ENCODE measurements at regions not wholly inside any gene's neighbourhood (a gene's known extent, or its start where the extent isn't known, plus 50 kb on each side); places are given as distances from the start of the nearest gene placed in this dataset.
A peak's percentile ranks its signal among the peaks of the same experiment; 100 is the strongest.
"Not testable (repeated sequence)": the region's sequence is repeated elsewhere in the genome, so short reads cannot be mapped to it uniquely, and the experiment has no call there.

- no peak for DNase-seq (ENCODE audit: low read depth, low spot score)
- in situ Hi-C loops (cut with HindIII; ENCODE audit: low pct_unique_long_range_greater_than_20kb, low sequenced_read_pairs), result no loop called here
Measured at GRCh38 chr13:21894703-21895699, 224.1 kb downstream of the FGF9 start.

GRCh38 chr13:21895779-21896178 lies 224.9 kb downstream of the FGF9 start:
- DNase-seq (ENCODE audit: low read depth, low spot score), result no peak
- in situ Hi-C loops (cut with HindIII; ENCODE audit: low pct_unique_long_range_greater_than_20kb, low sequenced_read_pairs), result no loop called here

- DNase-seq (ENCODE audit: low read depth, low spot score), result no peak
- in situ Hi-C loops (cut with HindIII; ENCODE audit: low pct_unique_long_range_greater_than_20kb, low sequenced_read_pairs), result no loop called here
Measured at GRCh38 chr13:21897161-21897560, 226.3 kb downstream of the FGF9 start.

- in situ Hi-C loops (cut with HindIII; ENCODE audit: low pct_unique_long_range_greater_than_20kb, low sequenced_read_pairs), result no loop called here
- no peak for DNase-seq (ENCODE audit: low read depth, low spot score)
Measured at GRCh38 chr13:21898459-21898858, 227.6 kb downstream of the FGF9 start.

- DNase-seq (ENCODE audit: low read depth, low spot score), result no peak
- in situ Hi-C loops (cut with HindIII; ENCODE audit: low pct_unique_long_range_greater_than_20kb, low sequenced_read_pairs), result no loop called here
Measured at GRCh38 chr13:21898945-21899344, 228.1 kb downstream of the FGF9 start.

GRCh38 chr13:21901336-21901735 lies 230.5 kb downstream of the FGF9 start:
- DNase-seq (ENCODE audit: low read depth, low spot score), result no peak
- in situ Hi-C loops (cut with HindIII; ENCODE audit: low pct_unique_long_range_greater_than_20kb, low sequenced_read_pairs), result no loop called here

- DNase-seq (ENCODE audit: low read depth, low spot score), result no peak
Measured at GRCh38 chr13:21901811-21902708, 231.2 kb downstream of the FGF9 start.

GRCh38 chr13:21902709-21903098 lies 231.8 kb downstream of the FGF9 start:
- no peak for DNase-seq (ENCODE audit: low read depth, low spot score)
- in situ Hi-C loops (cut with HindIII; ENCODE audit: low pct_unique_long_range_greater_than_20kb, low sequenced_read_pairs), result no loop called here

More at GRCh38 chr13:21901811-21902708, 231.2 kb downstream of the FGF9 start:
- in situ Hi-C loops (cut with HindIII; ENCODE audit: low pct_unique_long_range_greater_than_20kb, low sequenced_read_pairs), result no loop called here

GRCh38 chr13:21905486-21905885 lies 234.6 kb downstream of the FGF9 start:
- in situ Hi-C loops (cut with HindIII; ENCODE audit: low pct_unique_long_range_greater_than_20kb, low sequenced_read_pairs), result no loop called here

GRCh38 chr13:21909331-21909730 lies 238.5 kb downstream of the FGF9 start:
- no peak for DNase-seq (ENCODE audit: low read depth, low spot score)
- in situ Hi-C loops (cut with HindIII; ENCODE audit: low pct_unique_long_range_greater_than_20kb, low sequenced_read_pairs), result no loop called here

More at GRCh38 chr13:21905486-21905885, 234.6 kb downstream of the FGF9 start:
- no peak for DNase-seq (ENCODE audit: low read depth, low spot score)

GRCh38 chr13:21910546-21910945 lies 239.7 kb downstream of the FGF9 start:
- DNase-seq (ENCODE audit: low read depth, low spot score), result no peak
- in situ Hi-C loops (cut with HindIII; ENCODE audit: low pct_unique_long_range_greater_than_20kb, low sequenced_read_pairs), result no loop called here

GRCh38 chr13:21911646-21912298 lies 240.9 kb downstream of the FGF9 start:
- no peak for DNase-seq (ENCODE audit: low read depth, low spot score)
- in situ Hi-C loops (cut with HindIII; ENCODE audit: low pct_unique_long_range_greater_than_20kb, low sequenced_read_pairs), result no loop called here

GRCh38 chr13:21913010-21913409 lies 242.1 kb downstream of the FGF9 start:
- in situ Hi-C loops (cut with HindIII; ENCODE audit: low pct_unique_long_range_greater_than_20kb, low sequenced_read_pairs), result no loop called here
- peak; percentile 58 for DNase-seq (ENCODE audit: low read depth, low spot score)

GRCh38 chr13:21917086-21918015 lies 246.5 kb downstream of the FGF9 start:
- no peak for DNase-seq (ENCODE audit: low read depth, low spot score)
- in situ Hi-C loops (cut with HindIII; ENCODE audit: low pct_unique_long_range_greater_than_20kb, low sequenced_read_pairs), result no loop called here

- DNase-seq (ENCODE audit: low read depth, low spot score); in situ Hi-C loops (cut with HindIII; ENCODE audit: low pct_unique_long_range_greater_than_20kb, low sequenced_read_pairs): not testable (repeated sequence)
Measured at GRCh38 chr13:21920802-21921201, 249.9 kb downstream of the FGF9 start.

- in situ Hi-C loops (cut with HindIII; ENCODE audit: low pct_unique_long_range_greater_than_20kb, low sequenced_read_pairs), result no loop called here
- no peak for DNase-seq (ENCODE audit: low read depth, low spot score)
Measured at GRCh38 chr13:21924958-21925357, 254.1 kb downstream of the FGF9 start.

- DNase-seq (ENCODE audit: low read depth, low spot score), result no peak
- in situ Hi-C loops (cut with HindIII; ENCODE audit: low pct_unique_long_range_greater_than_20kb, low sequenced_read_pairs), result no loop called here
Measured at GRCh38 chr13:21925720-21926119, 254.8 kb downstream of the FGF9 start.
